GM21390 (cell line): ENCODE measurements at regions not wholly inside any gene's neighbourhood (a gene's known extent, or its start where the extent isn't known, plus 50 kb on each side); places are given as distances from the start of the nearest gene placed in this dataset.
"Not testable (repeated sequence)": the region's sequence is repeated elsewhere in the genome, so short reads cannot be mapped to it uniquely, and the experiment has no call there.

Experiments used
- ATAC-seq: cut with Tn5 transposase; IDR thresholded peaks from one replicate; pipeline ENCODE4 v1.9.1; 2021; ENCODE audit not compliant: unreplicated experiment

GRCh38 chr3:25177041-25177440 lies 251.0 kb upstream of the RARB start:
- no peak for ATAC-seq

- no peak for ATAC-seq
Observed at GRCh38 chr3:25178672-25179071, 249.4 kb upstream of the RARB start.

- ATAC-seq = no peak
Observed at GRCh38 chr3:25181096-25181495, 247.0 kb upstream of the RARB start.

GRCh38 chr3:25182794-25183193 lies 245.3 kb upstream of the RARB start:
- no peak for ATAC-seq

GRCh38 chr3:25184641-25185250 lies 243.3 kb upstream of the RARB start:
- ATAC-seq = no peak

- no peak for ATAC-seq
Observed at GRCh38 chr3:25191673-25192072, 236.4 kb upstream of the RARB start.

GRCh38 chr3:25199567-25199966 lies 228.5 kb upstream of the RARB start:
- ATAC-seq = not testable (repeated sequence)

- no peak for ATAC-seq
Observed at GRCh38 chr3:25212736-25213135, 215.3 kb upstream of the RARB start.

- ATAC-seq = no peak
Observed at GRCh38 chr3:25214034-25214433, 214.0 kb upstream of the RARB start.

GRCh38 chr3:25218362-25218761 lies 209.7 kb upstream of the RARB start:
- ATAC-seq = no peak

GRCh38 chr3:25226747-25227146 lies 201.3 kb upstream of the RARB start:
- no peak for ATAC-seq

GRCh38 chr3:25229586-25229985 lies 198.5 kb upstream of the RARB start:
- no peak for ATAC-seq

GRCh38 chr3:25235031-25235430 lies 193.0 kb upstream of the RARB start:
- ATAC-seq = no peak

- ATAC-seq = no peak
Observed at GRCh38 chr3:25235466-25235865, 192.6 kb upstream of the RARB start.

- ATAC-seq = no peak
Observed at GRCh38 chr3:25237602-25238001, 190.5 kb upstream of the RARB start.

- ATAC-seq = no peak
Observed at GRCh38 chr3:25239042-25239441, 189.0 kb upstream of the RARB start.

- no peak for ATAC-seq
Observed at GRCh38 chr3:25246913-25247312, 181.2 kb upstream of the RARB start.

- no peak for ATAC-seq
Observed at GRCh38 chr3:25252291-25252690, 175.8 kb upstream of the RARB start.

GRCh38 chr3:25257026-25257425 lies 171.0 kb upstream of the RARB start:
- no peak for ATAC-seq

- no peak for ATAC-seq
Observed at GRCh38 chr3:25259871-25260270, 168.2 kb upstream of the RARB start.

- no peak for ATAC-seq
Observed at GRCh38 chr3:25262322-25262721, 165.7 kb upstream of the RARB start.

- ATAC-seq = no peak
Observed at GRCh38 chr3:25265284-25265683, 162.8 kb upstream of the RARB start.

- ATAC-seq = no peak
Observed at GRCh38 chr3:25266677-25267076, 161.4 kb upstream of the RARB start.

- ATAC-seq = no peak
Observed at GRCh38 chr3:25272090-25272489, 156.0 kb upstream of the RARB start.
